ENCODE measurements at regions not wholly inside any gene's neighbourhood (a gene's known extent, or its start where the extent isn't known, plus 50 kb on each side); places are given as distances from the start of the nearest gene placed in this dataset.
"Not testable (repeated sequence)": the region's sequence is repeated elsewhere in the genome, so short reads cannot be mapped to it uniquely, and the experiment has no call there.

GRCh38 chr12:63406781-63407180 is 255.8 kb upstream of the AVPR1A start:
- no peak for DNase-seq (ENCODE audit: low spot score)

GRCh38 chr12:63404611-63405010 is 253.6 kb upstream of the AVPR1A start:
- DNase-seq (ENCODE audit: low spot score) = no peak

DNA sequence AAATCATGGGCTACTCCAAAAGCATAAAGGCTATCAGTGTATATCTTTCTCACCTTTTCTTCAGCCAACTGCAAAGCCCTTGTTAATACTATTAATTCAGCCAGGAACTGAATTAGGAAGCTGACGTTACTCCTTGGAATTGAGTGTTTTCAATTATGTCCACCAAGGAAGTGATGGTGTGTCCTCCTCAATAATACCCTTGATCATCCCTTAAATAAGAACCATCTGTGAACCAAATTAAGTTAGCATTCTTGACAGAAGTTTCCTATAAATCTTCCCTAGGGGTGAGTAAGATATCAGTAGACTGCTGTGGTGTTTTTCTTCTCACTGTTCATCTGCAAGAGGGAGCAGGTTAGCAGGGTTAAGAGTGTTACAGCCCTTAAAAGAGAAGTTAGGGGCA is 252.3 kb upstream of the AVPR1A start:
- no peak for DNase-seq (ENCODE audit: low spot score)

- no peak for DNase-seq (ENCODE audit: low spot score)
Measured at GRCh38 chr12:63400718-63401117, 249.7 kb upstream of the AVPR1A start.

DNA sequence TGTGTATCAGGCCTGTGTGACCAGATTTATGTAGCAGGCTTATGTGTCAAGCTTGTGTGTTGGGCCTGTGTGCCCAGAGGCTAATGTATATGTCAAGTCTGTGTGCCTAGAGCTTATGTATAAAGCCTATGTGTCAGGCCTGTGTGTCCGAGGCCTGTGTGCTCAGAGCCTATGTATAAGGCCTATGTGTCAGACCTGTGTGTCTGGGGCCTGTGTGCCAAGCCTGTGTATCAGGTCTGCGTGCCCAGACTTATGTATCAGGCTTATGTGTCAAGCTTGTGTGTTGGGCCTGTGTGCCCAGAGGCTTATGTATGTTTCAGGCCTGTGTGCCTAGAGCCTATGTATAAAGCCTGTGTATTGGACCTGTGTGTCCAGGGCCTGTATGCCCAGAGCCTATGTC is 249.3 kb upstream of the AVPR1A start:
- DNase-seq (ENCODE audit: low spot score) = no peak

- DNase-seq (ENCODE audit: low spot score) = no peak
Measured at GRCh38 chr12:63397807-63398206, 246.8 kb upstream of the AVPR1A start.

- DNase-seq (ENCODE audit: low spot score) = no peak
Measured at GRCh38 chr12:63396135-63396534, 245.1 kb upstream of the AVPR1A start.

DNA sequence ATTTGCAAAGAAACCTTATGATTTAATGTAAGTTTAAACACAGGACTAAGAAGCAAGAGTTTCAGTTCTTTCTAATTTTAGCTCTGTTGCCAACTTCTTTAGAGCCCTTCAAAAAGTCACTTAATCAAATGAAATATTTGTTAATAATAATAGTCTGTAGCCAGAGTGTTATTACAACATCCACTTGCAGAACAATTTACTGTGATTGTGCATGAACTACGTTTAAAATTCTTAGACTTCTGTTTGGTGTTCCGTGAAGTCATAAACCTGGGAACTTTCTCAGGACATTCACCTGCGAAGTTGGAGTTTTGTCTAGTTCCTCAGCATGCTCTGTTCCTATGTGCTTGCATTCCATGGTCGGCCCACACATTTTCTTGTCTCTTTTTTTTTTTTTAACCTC is 244.0 kb upstream of the AVPR1A start:
- DNase-seq (ENCODE audit: low spot score) = no peak

DNA sequence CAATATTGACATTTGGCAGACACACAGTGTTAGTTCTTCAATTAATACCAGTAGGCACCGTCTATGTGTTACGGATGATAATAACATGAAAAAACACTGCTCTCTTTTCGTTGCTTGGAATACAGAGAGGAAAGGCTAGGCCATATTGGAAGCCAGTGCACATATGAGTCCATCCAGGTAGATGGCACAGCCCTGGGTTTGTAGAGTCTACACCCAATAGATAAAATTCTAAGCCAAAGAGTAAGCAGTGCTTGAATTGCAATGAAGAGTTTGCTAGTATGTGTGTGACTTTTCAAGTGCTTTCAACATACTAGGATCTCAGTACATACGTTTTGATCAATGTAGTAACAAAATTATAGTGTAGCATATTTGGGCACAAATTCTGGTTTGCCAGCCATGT is 243.3 kb upstream of the AVPR1A start:
- no peak for DNase-seq (ENCODE audit: low spot score)

- DNase-seq (ENCODE audit: low spot score) = no peak
Measured at GRCh38 chr12:63389211-63389610, 238.2 kb upstream of the AVPR1A start.

DNA sequence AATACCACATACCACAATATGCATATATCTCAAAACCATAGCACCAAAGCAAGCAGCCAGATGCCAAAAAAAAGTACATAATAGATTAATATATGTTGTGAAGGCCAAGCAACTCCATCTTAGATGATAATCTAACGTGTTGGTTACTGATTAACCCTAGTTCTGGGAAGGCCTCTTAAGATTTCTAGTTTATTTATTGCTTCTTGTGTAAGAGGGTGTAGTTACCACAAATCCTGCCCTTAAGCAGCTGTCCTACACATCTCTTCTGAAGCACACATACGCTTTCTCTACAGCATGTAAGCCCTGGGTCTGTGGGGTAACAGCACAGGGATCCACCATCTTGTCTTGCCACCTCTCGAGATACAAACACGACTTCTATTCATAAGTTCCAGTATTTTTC is 236.8 kb upstream of the AVPR1A start:
- no peak for DNase-seq (ENCODE audit: low spot score)

DNA sequence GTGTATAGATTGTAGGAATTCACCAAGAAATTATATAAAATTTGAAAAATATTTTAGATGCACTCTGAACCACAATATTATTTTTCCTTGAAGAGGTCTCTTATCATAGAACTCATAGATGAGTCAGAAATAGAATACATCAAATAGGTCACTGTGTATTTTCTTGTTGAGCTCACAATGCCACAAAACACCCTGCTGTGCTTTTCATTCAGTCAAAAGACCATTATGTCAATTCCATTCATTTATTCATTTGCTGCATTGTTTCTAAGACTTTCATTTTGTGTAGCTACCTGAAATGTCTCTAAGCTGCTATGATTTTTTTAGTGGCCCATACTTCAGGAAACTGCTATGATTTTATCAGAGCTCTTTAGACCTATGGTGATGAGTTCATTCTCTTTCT is 231.9 kb upstream of the AVPR1A start:
- DNase-seq (ENCODE audit: low spot score) = no peak

- DNase-seq (ENCODE audit: low spot score) = no peak
Measured at GRCh38 chr12:63362791-63363190, 211.8 kb upstream of the AVPR1A start.

GRCh38 chr12:63362166-63362565 is 211.2 kb upstream of the AVPR1A start:
- peak; percentile 23 for DNase-seq (ENCODE audit: low spot score)

GRCh38 chr12:63354969-63355368 is 204.0 kb upstream of the AVPR1A start:
- no peak for DNase-seq (ENCODE audit: low spot score)

DNA sequence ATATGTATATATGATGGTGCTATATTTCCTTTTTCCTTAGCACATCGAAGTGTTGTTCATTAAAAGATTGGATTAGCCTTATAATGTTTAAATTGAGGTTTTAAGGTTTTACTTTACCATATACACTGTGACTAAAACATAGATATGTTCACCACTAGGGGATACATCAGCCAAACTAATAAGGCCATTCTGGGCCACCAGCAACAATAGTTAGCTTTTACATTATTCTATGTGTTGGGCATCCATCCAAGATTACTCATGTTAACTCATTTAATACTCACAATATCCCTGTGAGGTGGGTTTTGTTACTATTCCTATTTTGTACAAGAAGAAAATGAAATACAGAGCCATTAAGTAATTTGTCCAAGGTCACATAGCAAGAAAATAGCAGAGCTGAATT is 202.6 kb upstream of the AVPR1A start:
- peak; percentile 27 for DNase-seq (ENCODE audit: low spot score)

DNA sequence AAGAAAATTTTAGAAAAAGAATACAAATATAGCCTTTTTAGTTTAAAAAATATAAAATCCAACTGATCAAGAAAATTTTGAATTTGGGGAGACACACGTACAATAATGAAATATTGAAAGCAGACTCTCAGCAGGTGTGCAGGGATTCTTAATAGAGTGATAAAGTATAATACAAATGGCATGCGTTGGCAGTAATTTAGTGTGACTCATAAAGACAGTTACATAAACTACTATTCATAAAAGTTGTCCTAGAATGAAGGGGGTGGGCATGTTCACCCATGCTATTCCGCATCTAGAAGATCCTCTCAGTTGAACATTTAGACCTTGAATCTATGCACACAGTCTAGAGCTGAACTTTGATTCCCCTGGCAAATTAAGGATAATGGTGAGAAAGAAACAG is 200.4 kb upstream of the AVPR1A start:
- DNase-seq (ENCODE audit: low spot score) = peak; percentile 3

DNA sequence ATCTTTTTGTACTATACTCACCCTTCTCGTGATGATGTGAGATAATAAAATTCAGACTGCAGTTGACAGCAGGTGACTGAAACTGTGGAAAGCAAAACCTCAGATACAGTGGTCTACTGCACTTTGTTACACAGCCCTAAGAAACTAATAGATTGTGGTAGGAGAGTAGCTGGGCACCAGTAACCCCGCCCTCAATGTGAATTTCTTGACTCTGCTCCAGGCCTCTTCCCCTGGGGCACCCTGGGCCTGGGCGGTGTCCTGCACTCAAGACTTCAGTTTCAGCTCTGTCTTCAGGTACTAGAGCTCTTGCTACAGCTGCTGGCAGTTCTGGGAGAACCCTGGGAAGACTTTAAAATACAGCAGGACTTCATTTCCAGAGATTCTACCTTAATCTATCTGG is 197.6 kb upstream of the AVPR1A start:
- DNase-seq (ENCODE audit: low spot score) = no peak

GRCh38 chr12:63337158-63337557 is 186.2 kb upstream of the AVPR1A start:
- not testable (repeated sequence) for DNase-seq (ENCODE audit: low spot score)

DNA sequence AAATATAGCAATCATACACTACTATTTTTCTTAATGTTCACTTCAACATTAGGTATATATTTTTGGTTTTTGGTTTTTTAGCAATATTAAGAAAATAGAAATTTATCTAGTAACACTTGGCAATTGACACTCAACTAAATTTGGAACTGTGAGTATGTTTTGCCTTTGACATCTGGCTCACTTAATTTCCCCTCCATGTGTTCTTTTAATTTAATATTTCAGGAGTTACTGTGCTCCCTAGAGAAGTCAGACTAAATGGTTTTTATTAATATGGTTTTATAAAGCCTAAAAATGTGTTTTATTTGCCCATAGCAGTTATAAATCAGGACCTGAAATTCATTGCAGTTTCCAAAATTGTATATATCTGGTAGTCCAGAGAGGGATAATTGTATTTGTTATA is 175.3 kb upstream of the AVPR1A start:
- DNase-seq (ENCODE audit: low spot score) = no peak

GRCh38 chr12:63325757-63326156 is 174.8 kb upstream of the AVPR1A start:
- no peak for DNase-seq (ENCODE audit: low spot score)

GRCh38 chr12:63323942-63324341 is 172.9 kb upstream of the AVPR1A start:
- no peak for DNase-seq (ENCODE audit: low spot score)

DNA sequence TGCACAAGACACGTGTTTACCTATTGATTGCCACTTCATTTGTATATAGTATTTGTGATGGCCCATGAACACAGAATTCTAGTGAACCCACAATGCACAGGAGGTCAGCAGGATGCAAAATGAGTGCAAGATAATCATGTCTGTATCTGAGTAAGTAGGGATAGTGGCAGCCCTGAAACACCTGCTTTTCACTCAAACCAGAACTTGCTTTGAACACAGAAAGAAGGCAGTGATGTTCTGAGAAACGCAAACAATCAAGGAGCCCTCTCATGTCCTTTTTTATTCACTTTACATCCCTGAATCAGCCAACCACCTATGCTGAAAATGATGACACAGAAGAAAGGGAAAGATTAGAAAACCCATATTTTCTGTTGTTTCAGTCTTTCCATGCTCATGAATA is 170.4 kb upstream of the AVPR1A start:
- no peak for DNase-seq (ENCODE audit: low spot score)

GRCh38 chr12:63319936-63320633 is 169.1 kb upstream of the AVPR1A start:
- DNase-seq (ENCODE audit: low spot score) = peak; percentile 54

GRCh38 chr12:63319386-63319785 is 168.4 kb upstream of the AVPR1A start:
- DNase-seq (ENCODE audit: low spot score) = peak; percentile 93

Data from COLO829 (cell line).